GM21515 (cell line): ENCODE measurements at regions not wholly inside any gene's neighbourhood (a gene's known extent, or its start where the extent isn't known, plus 50 kb on each side); places are given as distances from the start of the nearest gene placed in this dataset.
"Not testable (repeated sequence)": the region's sequence is repeated elsewhere in the genome, so short reads cannot be mapped to it uniquely, and the experiment has no call there.

Source experiments
- ATAC-seq: cut with Tn5 transposase; IDR thresholded peaks from one replicate; pipeline ENCODE4 v1.9.1; 2021; ENCODE audit not compliant: unreplicated experiment

- no peak for ATAC-seq
Measured at GRCh38 chr3:144966560-144966959, 994.9 kb downstream of the DIPK2A start.

GRCh38 chr3:144968750-144969350 is 997.2 kb downstream of the DIPK2A start:
- ATAC-seq, result no peak

GRCh38 chr3:144984481-144984880 is 1012.9 kb downstream of the DIPK2A start:
- not testable (repeated sequence) for ATAC-seq

- ATAC-seq, result no peak
Measured at GRCh38 chr3:144989807-144990206, 1018.2 kb downstream of the DIPK2A start.

- ATAC-seq, result no peak
Measured at GRCh38 chr3:144995856-144996255, 1024.2 kb downstream of the DIPK2A start.

- ATAC-seq, result no peak
Measured at GRCh38 chr3:145005427-145005826, 1033.8 kb downstream of the DIPK2A start.

DNA sequence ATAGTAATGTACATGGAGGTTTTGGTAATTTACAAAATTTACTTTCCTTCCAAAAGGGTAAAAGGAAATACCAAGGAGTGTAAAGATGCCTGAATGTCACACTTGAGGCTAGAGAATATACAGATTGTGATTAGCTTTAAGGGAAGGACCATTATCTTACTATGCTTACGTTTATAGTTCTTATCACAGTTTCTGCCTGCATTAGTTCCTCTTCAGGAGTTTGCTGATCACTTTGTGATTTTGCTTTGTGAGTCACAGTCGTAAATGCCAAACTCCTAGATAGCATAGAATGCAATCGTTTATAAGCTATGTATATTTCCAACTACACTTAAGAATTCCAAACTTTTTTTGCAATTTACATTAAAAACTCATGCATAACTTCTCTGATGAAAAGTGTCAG is 1034.6 kb downstream of the DIPK2A start:
- ATAC-seq, result no peak

- no peak for ATAC-seq
Measured at GRCh38 chr3:145013931-145014330, 1042.3 kb downstream of the DIPK2A start.

DNA sequence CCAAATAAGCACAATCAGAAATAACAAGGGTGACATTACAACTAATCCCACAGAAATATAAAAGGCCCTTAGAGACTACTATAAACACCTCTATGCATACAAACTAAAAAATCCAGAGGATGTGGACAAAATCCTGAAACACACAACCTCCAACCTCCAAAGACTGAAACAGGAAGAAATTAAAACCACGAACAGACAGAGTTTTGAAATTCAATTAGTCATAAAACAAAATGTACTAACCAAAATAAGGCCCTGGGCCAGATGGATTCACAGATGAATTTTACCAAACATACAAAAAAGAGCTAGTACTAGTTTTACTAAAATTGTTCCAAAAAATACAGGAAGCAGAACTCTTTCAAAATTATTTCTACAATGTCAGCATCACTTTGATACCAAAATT is 1043.6 kb downstream of the DIPK2A start:
- no peak for ATAC-seq

DNA sequence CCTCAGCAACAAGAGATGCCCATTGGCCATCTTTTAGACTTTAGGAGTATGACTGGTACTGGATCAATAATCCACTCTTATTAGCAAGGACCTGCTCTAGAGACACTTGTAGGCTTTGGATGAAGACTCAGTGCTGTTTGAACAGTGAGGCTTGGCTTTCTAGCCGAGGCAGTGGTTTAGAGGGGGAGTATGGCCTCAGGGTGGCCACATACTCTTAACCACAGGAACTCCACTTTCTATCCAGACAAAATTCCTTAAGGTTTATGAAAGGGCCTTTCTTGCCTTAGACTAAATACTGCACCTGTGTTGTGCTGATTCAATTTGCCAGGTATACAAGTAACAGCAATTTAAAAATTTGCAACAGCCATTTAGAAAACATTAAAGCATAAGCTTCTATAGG is 1046.3 kb downstream of the DIPK2A start:
- no peak for ATAC-seq

- ATAC-seq, result no peak
Measured at GRCh38 chr3:145022447-145022846, 1050.8 kb downstream of the DIPK2A start.

- no peak for ATAC-seq
Measured at GRCh38 chr3:145024700-145025099, 1053.1 kb downstream of the DIPK2A start.

GRCh38 chr3:145027186-145027585 is 1055.6 kb downstream of the DIPK2A start:
- ATAC-seq, result not testable (repeated sequence)

DNA sequence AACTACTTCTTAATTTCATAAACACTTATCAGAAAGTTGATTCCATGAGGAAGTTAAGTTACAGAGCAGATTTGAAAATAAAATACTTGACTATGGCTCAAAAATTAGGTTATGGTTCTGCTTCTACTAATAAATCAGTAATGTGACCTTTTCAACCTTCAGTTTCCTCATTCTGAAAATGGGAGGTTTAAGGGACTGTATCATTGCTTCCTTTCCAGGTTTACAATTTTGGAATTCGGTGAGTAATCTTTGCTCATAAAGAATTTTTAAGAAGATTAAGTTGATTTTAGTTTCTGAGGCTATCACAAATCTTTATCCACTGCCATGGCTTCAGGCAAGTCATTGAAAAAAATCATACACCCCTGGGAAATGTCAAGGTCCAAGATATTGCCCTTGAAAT is 1061.2 kb downstream of the DIPK2A start:
- ATAC-seq, result no peak

DNA sequence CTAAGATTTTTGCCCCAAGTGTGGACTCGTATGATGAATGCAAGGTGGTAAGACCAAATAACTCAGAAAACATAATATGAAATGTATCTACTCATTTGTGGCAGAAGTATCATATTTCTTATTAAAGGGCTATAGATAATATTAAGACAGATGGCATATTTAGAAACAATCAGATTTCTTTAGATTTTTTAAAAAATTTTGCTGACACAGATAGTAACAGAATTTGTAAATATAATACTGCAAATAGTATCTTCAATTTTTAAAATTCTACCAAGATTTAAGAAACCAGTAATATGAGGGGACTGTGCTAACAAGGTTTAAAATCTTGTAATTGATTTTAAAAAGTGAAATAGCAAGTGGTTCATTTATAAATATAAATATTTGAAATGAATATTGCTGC is 1064.1 kb downstream of the DIPK2A start:
- no peak for ATAC-seq

DNA sequence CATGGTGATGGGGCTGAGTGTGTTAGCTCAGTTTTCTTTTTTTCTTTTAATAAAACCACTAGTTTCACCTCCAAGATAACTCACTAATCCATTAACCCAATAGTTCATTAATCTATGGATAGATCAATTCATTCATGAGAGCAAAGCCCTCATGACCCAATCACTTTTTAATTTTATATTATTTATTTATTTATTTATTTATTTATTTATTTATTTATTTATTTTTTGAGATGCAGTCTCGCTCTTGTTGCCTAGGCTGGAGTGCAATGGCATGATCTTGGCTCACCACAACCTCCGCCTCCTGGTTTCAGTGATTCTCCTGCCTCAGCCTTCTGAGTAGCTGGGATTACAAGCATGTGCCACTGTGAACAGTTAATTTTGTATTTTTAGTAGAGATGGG is 1082.4 kb downstream of the DIPK2A start:
- not testable (repeated sequence) for ATAC-seq

DNA sequence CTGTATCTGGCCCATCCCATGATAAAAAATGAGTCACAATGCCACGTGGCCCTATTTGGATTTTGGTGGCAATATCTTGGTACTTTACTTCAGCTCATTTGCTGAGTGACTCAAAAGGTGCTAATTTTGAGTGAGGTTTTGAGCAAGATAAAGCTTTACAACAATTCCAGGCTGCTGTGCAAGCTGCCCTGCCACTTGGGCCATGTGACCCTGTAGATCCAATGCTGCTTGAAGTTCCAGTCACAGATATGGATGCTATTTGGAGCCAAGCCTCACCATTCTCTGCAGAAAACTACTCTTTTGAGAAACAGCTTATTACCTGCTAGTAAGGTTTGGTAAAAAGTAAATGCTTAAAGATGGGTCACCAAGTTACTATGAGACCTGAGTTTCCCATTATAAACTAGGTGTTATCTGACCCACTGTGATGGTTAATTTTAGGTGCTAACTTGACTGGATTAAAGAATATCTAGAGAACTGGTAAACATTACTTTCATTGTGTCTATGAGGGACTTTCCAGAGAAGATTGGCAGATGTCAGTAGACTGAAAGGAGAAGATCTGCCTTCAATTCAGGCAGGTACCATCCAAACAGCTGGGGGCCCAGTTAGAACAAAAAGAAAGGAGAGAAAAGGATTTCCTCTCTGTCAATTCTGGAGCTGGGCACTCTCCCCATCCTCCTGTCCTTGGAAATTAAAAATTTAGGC is 1083.9 kb downstream of the DIPK2A start:
- ATAC-seq, result no peak

DNA sequence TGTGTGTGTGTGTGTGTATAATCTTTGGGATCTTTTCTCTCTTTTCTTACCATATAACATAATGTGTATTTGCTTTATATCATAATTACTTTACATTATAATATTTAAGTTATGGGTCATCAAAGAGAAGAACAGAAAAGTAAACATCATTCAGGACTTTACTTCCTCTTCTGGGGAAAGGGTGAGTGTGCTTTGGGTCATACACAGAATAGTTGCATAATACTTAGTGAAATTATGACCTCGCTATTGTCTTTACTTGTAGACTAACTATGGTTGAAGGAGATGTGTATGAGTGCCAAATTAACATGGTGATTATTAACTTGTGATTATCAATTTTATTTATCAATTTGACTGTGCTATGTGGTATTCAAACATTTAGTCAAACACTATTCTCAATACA is 1086.9 kb downstream of the DIPK2A start:
- no peak for ATAC-seq

- no peak for ATAC-seq
Measured at GRCh38 chr3:145063616-145064015, 1092.0 kb downstream of the DIPK2A start.

GRCh38 chr3:145070795-145071194 is 1090.2 kb downstream of the PLOD2 start:
- ATAC-seq, result no peak

- no peak for ATAC-seq
Measured at GRCh38 chr3:145079436-145079835, 1081.5 kb downstream of the PLOD2 start.

- no peak for ATAC-seq
Measured at GRCh38 chr3:145087038-145087437, 1073.9 kb downstream of the PLOD2 start.

GRCh38 chr3:145088917-145089316 is 1072.1 kb downstream of the PLOD2 start:
- ATAC-seq, result peak; percentile 72
